GM18951 (cell line): ENCODE measurements at regions not wholly inside any gene's neighbourhood (a gene's known extent, or its start where the extent isn't known, plus 50 kb on each side); places are given as distances from the start of the nearest gene placed in this dataset.

ENCODE experiments used
- POLR2A ChIP-seq: IDR thresholded peaks from 4 replicates; pipeline ENCODE4 v1.6.1; 2011; ENCODE audit warnings: mild to moderate bottlenecking; ENCODE audit not compliant: insufficient read length, insufficient read depth; ENCODE audit errors: extremely low read depth
- in situ Hi-C: fragments of 300-500 bp; cut with MboI; formaldehyde crosslinking; loops from one replicate; pipeline ENCODE4 v1.12.0; 2022; ENCODE audit warnings: low sequenced_read_pairs, mixed read lengths, inconsistent platforms; ENCODE audit not compliant: unreplicated experiment

GRCh38 chr5:133807348-133807747, 161.1 kb downstream of the C5orf15 start:
- TF ChIP-seq POLR2A: no peak
- in situ Hi-C loops: no loop called here

DNA sequence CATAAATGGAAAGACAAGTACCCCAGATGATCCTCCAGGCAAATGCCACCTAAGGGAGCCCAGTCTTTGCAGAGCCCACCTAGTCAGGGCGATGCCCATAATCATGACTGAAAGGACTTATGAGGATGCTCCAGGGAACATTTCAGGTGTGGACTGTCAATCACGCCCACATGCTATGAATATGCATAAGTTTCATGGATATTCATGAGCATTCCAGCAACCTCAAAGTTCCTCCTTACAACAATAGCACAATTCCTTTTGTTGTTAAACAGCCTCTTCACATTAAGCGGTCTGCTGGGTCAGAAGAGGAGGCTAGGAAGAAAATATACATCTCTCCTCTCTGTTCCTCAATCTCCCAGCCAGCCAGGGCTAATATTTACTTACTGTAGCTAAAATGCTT, 161.6 kb downstream of the C5orf15 start:
- TF ChIP-seq POLR2A: no peak
- in situ Hi-C loops: no loop called here

- TF ChIP-seq POLR2A: no peak
- in situ Hi-C loops: no loop called here
Measured at GRCh38 chr5:133801955-133802751, 166.3 kb downstream of the C5orf15 start.

GRCh38 chr5:133801431-133801830, 167.0 kb downstream of the C5orf15 start:
- TF ChIP-seq POLR2A: no peak
- in situ Hi-C loops: no loop called here

DNA sequence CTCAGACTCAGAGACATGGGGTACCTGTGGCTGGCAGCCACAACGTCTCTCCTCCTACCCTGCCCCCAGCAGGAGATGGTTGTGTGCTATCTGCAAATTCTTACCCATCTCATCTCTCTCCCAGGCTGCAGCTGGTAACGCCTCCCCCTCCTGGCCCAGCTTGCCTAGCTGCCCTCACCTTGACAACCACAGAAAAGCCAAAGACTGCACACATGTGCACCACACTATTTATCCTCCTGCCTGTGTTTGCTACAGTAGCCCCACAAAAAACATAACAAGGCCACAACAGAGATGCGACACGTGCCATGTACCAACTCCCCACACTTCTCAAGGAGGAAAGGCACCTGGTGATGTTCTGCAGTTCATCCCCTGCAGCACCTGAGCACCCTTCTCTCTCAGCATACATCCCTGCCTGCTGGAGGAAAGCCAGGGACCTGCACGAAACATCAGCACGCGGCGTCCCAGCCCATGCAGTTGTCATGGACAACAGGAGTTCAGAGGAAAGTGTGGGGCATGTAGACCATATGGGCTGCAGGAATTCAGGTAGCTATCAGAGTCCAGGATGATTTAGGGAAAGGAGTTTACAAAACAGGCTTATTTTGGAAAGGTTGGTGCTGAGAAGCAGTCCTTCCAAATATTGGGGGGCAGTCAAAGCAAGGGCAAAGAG, 168.7 kb downstream of the C5orf15 start:
- in situ Hi-C loops: no loop called here
- no peak for TF ChIP-seq POLR2A

- TF ChIP-seq POLR2A: no peak
- in situ Hi-C loops: no loop called here
Measured at GRCh38 chr5:133797167-133797566, 171.3 kb downstream of the C5orf15 start.

DNA sequence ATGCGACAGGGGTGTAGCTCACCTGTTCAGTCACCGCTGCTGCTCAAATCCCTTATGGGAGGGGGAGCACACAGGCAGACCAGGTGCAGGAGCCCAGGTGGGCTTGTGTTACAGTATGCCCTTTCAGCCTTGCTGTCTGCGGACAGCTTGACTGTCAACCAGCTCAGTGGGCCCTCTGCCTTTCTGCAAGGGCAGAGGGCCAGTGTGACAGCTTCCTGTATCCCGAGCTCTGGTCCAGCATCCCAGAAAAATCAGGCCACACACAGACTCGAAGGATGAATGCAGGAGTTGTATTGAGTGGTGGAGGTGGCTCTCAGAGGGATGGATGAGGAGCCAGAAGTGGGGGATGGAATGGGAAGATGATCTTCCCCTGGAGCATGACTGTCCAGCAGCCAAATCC, 172.2 kb downstream of the C5orf15 start:
- in situ Hi-C loops: no loop called here
- no peak for TF ChIP-seq POLR2A

DNA sequence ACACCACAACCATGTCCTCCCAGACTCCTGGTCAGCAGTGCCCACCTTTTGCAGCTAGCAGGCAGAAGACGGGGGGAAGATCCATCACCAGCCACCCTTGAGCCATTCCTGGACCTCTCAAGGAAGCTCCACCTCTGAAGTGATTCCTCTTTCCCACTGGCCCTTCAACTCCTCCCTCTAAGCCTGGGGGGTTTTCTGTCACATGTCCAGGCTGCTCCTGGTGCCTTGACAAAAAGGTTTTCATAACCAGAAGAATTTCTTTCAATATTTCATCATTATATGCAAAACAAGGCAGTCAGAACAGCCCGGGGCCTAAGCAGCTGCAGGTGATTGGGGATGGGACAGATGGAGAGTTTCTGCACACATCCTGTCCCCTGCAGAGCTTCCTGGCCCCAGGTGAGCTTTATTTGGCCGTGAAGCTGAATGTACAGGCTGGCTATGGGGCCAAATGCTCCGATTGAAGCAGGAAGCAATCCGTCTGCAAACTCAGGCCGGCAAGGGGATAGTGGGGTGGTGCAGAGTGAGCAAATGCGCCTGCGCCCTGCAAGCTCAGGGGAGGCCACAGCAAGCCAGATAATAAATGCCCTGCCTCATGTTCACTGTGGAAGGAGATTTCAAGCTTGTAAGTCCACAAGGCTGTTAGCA, 173.5 kb downstream of the C5orf15 start:
- in situ Hi-C loops: no loop called here
- no peak for TF ChIP-seq POLR2A

DNA sequence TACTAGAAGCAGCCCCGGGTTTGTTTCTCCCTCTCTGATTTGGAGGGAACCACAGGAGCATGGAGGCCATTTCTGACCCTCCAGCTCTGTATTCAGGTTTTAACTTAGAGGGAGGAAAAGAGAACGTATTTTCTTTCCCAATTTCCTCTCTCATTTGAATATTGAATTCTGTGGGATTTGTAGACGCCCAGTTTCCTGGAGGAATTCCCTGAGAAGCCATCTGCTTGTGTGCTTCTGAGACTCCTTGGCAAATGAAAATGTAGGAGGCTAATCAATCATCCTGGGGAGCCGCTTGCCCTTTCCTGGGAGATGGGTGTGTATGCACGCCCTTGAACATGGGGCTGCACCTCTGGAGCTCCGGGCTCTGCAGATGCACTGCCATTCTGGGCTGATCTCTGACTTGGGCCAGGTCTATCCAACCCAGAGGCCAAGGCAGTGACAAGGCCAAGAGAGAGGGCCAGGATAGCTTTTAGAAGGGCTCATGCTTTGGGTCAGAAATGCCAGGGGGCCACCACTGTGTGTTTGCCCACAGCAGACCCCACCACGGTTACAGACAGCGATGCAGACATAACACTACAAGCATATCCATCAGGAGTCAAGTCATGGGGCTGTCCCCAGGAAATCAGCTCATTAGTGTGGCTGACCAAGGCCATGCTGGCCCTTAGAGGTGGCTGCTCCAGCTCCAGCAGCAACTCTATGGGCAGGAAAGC, 174.5 kb downstream of the C5orf15 start:
- in situ Hi-C loops: no loop called here
- TF ChIP-seq POLR2A: no peak

DNA sequence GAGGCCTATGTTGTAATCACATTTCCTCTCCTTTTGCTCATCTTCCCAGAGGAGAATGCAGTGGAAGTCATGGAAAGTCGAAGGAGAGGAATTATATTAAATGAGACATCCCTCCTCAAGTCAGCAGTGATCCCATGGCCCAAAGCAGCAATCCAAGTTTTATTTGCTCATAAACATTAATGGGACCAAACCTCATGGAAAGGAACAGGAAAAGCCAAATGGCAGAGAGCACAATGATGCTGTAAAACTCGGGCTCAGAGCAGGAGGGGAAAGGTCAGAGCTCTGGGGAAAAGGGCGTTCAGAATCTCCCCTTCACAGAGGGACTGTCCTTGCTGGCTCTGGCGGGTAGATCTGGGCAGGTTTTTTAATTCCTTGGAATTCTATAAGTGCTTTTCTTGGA, 175.8 kb downstream of the C5orf15 start:
- in situ Hi-C loops: no loop called here
- TF ChIP-seq POLR2A: no peak

DNA sequence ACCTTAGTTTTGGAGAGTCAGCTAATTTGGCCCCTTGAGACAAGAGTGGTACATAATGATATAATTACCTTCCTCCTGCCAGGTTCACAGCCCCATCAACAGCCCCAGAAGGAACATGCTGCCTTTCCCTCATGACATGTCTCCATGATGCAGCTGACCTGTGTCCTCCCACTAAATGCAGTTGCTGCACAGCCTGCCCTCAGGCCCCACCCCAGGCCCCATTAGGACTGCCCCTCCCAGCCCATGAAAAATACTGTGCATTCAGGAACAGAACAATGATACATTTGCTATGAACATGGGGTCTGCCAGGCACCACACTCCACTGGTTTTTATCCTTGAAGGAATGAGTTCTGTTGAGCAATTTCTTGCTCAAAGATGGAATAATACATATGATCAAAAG, 176.4 kb downstream of the C5orf15 start:
- in situ Hi-C loops: no loop called here
- no peak for TF ChIP-seq POLR2A

- no peak for TF ChIP-seq POLR2A
- in situ Hi-C loops: no loop called here
Measured at GRCh38 chr5:133790898-133791297, 177.5 kb downstream of the C5orf15 start.

DNA sequence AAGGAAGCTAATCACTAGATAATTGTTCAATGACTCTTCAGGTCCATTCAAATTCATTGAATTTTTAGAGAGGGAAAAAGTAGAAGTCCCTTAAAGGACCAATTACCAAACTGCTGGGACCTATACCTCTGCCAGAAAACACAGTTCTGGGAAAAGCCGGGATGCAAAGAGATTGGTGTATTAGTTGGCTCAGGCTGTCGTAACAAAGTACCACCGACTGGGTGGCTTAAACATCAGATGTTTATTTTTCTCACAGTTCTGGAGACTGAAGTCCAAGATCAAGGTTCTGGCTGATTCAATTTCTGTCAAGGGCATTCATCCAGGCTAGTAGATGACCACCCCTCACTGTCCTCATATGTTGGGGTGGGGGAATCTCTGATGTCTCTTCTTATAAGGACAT, 177.1 kb upstream of the FSTL4 start:
- in situ Hi-C loops: no loop called here
- no peak for TF ChIP-seq POLR2A

DNA sequence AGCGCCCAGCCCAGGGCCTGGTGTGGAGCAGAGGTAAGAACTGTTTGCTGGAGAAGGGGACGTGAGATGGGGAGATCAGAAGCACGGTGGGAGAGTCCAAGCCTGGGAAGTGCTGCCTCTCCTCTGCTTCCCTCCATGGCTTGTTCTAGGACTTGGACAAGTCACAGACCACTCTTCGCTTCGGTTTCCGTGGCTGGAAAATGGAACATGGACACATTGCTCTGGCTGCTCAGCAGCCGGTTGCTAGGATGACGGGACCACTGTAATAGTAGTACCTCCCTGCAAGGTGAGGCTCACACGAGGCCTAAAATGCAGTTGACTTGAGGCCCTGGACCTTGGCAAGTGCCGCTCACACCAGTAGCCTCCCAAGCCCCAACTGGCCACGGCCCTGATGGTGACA, 175.8 kb upstream of the FSTL4 start:
- TF ChIP-seq POLR2A: no peak
- in situ Hi-C loops: no loop called here

- in situ Hi-C loops: no loop called here
Measured at GRCh38 chr5:133786420-133786819, 174.1 kb upstream of the FSTL4 start.

More at GRCh38 chr5:133786420-133786819, 174.1 kb upstream of the FSTL4 start:
- TF ChIP-seq POLR2A: no peak
